ENCODE measurements at regions not wholly inside any gene's neighbourhood (a gene's known extent, or its start where the extent isn't known, plus 50 kb on each side); places are given as distances from the start of the nearest gene placed in this dataset.
"Not testable (repeated sequence)": the region's sequence is repeated elsewhere in the genome, so short reads cannot be mapped to it uniquely, and the experiment has no call there.

DNA sequence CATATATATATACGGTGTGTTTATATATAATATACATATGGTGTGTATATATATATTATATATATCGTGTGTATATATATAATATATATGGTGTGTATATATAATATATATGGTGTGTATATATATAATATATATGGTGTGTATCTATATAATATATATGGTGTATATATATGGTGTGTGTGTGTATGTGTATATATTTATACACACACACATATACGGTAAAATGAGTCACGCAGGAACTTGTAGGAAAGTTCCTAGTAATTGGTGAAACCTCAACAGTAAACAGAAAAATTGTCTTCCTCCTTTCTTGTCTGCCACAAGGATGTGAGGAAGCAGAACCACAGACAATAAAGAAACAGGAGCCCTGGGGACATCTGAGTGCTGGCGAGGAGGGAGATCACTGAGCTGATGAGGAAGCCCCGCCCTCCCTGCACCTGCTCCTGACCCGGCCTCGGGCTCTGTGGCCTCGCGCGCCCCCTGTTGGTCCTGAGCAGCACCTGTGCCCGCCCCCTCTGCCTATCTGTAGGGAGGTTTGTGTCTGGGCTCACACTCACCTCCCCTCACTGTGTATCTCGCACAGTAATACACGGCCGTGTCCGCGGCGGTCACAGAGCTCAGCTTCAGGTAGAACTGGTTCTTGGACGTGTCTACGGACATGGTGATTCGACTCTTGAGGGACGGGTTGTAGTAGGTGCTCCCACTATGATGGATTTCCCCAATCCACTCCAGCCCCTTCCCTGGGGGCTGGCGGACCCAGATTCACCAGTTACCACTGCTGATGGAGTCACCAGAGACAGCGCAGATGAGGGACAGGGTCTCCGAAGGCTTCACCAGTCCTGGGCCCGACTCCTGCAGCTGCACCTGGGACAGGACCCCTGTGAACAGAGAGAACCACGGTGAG lies 1079.4 kb downstream of the TMEM121 start:
- no peak for DNase-seq

DNA sequence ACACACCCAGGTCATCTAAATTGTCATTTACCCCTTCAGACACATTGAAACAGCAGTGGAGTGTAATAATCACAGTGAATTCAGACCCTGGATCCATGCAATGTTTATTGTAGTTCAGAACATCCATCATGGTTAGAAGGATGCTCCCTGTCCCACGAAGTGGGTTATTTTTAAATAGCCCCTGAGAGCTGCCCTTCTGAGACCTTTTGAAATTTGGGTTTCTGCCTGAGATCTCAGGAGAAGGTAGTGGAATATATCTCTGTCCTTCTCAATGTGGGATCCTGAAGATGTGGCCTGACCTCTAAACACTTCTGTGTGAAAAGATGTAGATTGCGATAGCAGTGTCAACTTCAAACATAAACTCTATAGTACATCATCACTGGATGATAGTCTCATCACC lies 1080.6 kb downstream of the TMEM121 start:
- no peak for DNase-seq

DNA sequence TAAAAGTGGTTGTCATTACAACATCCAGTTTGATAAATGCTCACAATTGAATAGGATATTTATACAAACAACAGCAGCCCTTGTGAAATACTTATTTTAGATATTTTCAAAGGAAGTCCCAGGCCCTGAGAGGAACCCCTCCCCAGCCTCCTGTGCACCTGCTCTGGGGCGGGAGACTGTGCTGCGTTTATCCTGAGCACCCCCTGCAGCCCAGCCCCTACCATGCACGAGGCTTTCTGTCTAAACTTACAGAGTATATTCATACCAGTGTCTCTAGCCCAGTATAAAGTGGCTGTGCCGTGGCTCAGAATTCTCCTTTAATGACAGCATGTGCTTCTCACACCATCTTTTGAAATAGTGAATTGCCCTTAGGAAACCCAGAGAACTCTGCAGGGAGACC lies 1084.3 kb downstream of the TMEM121 start:
- no peak for DNase-seq

DNA sequence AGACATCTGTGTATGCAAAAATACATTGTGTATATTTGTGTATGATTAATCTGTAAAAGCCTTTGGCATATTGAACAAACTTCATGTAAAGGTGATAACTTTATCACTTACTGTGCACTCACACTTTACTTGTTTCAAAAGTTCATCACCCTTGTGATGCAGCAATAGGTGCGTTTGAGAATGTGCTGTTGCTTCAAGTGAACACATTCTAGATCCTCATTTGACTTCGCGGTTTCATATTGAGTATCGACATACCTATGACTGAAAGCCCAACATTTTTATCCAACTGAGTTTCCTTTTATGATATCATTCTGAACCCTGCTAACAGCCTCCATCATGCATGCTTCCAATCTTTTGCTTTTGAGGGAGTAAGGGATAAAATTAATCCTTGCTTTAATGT lies 1086.9 kb downstream of the TMEM121 start:
- no peak for DNase-seq

DNA sequence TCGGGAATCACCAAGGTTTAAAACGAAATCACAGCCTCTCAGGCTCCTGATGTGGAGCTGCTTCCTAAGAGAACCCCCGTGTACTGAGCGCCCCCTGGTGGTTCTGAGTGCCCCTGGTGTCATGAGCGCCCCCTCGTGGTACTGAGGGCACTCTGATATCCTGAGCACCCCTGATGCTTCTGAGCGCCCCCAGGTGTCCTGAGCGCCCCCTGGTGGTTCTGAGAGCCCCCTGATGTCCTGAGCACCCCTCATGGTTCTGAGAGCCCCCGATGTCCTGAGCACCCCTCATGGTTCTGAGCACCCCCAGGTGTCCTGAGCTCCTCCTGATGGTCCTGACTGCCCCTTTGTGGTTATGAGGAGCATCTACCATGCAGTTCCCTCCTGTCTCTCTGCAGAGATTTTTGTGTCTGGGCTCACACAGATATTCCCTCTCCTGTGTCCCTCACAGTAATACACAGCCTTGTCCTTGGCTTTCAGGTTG lies 1092.1 kb downstream of the TMEM121 start:
- peak; percentile 20 for DNase-seq

DNA sequence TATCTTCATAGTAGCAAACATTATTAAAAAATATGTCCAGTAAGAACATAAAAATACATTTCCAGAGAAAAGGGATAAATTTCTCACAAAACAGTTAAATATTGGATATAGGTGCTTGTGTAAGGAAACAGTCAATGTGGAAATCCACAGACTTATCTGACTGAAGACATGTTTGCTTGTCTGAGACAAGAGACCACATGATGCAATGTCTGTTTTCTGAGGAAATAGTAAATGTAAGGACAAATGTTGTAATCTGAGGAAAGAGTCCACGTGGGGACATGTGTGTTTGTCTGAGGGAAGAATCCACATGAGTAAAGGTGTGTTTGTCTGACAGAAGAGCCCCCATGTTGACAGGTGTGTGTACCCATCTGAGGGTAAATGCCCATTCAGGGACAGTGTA lies 1093.2 kb downstream of the TMEM121 start:
- DNase-seq = no peak

DNA sequence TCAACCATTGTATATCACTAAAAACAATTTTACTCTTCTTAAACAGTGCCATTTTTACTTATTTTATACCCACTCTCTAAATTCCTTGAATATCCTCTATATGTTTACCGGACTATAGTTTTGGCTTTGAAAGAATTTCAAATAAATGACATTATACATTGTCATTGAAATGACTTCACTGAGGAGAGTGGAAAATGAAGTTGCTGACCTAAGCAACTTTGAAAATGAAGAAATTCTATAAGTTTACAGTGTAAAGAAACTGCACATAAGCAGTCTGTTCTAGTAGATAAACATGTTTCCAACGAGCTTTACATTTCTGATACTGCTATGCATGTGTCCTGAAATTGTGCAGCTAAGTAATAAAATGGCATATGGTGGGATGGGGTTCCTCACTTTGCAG lies 1094.0 kb downstream of the TMEM121 start:
- DNase-seq = no peak

DNA sequence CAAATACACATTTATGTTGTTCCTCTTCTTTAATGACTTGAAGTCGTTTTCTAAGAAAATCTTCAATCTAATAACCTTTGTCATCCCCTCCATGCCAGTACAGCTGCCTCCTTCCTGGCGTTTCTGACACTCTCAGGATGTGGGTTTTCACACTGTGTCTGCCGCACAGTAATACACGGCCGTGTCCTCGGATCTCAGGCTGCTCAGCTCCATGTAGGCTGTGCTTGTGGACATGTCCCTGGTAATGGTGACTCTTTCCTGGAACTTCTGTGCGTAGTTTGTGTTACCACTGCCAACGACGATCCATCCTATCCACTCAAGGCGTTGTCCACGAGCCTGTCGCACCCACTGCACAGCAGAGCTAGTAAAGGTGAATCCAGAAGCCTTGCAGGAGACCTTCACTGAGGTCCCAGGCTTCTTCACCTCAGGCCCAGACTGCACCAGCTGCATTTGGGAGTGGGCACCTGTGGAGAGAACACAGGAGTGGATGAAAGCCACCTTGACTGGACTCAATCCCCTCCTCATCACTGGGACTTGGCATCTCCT lies 1095.9 kb downstream of the TMEM121 start:
- DNase-seq = no peak

DNA sequence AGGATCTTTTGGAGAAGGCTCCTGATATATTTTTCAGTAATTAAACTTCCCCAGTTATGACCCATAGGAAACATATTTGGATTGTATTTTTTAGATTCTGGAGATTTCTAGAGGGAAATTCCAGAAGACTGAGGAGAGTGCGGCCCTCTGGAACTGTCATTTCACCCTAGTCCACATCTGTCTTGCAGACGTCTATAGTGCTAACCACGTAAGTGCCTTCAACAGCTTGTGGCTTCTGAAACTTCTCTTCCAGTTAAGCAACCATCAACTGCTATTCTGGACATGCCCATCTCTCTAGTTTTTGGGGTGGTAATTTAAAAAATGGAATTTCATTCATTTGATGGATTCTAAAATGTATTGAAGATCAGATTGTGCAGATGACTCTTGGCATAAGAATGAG lies 1098.8 kb downstream of the TMEM121 start:
- no peak for DNase-seq

DNA sequence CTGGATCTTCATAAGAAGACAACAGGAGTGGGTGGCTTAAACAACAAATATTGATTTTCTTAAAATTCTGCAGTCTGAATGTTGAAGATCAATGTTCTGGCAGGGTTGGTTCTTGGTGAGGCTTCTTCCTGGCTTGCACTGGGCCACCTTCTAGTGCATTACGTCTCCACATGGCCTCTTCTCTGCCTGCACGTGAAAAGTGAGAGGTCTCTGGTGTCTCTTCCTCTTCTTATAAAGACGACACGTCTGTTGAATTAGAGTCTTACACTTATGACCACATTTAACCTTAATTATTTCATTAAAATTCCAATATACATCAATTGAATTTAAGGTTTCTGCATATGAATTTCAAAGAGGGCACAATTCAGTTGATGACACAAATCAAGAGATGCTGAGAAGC lies 1100.1 kb downstream of the TMEM121 start:
- DNase-seq = not testable (repeated sequence)

DNA sequence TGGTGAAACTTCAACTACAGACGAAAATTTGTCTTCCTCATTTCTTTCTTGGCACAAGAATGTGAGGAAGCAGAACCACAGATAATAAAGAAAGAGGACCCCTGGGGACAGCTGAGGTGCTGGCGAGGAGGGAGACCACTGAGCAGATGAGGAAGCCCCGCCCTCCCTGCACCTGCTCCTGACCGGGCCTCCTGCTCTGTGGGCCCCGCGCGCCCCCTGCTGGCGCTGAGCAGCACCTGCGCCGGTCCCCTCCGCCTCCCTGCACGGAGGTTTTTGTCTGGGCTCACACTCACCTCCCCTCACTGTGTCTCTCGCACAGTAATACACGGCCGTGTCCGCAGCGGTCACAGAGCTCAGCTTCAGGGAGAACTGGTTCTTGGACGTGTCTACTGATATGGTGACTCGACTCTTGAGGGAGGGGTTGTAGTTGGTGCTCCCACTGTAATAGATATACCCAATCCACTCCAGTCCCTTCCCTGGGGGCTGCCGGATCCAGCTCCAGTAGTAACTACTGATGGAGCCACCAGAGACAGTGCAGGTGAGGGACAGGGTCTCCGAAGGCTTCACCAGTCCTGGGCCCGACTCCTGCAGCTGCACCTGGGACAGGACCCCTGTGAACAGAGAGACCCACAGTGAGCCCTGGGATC lies 1100.7 kb downstream of the TMEM121 start:
- DNase-seq = peak; percentile 44

DNA sequence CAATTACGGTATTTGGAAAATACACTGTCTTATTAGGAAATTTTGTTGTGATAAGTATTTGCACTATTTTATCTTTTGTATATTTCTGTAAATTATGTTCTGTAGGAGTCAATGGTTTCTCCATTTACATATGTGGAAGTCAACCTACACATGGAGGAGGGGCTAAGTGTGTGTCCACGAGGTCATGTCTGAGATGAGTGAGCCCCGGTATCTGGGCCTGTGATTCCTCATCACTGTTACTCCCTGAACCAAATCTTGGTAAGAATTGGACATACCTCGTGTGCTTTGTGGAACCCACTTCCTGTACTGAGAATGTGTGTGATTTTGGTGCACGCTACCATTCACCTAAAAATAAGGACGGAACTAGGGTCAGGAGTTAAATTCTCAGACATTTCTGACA lies 1105.5 kb downstream of the TMEM121 start:
- no peak for DNase-seq

DNA sequence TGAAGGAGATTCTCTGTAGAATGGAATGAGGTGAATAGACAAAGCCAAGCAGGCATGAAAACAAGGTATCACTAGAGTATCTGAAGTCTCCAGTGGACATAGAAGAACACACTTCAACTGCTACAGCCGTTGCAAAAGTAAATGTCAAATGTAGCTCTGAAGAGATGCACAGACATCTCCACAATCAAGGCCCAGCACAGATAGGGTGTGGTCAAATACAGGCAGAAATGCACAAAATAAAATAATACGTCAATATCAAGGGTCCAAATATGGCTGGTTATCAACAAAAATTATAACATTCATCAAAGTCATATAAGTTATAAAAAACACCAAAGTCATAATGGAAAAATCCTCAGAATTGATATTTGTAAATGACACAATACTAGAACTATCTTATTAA lies 1107.3 kb downstream of the TMEM121 start:
- DNase-seq = no peak

DNA sequence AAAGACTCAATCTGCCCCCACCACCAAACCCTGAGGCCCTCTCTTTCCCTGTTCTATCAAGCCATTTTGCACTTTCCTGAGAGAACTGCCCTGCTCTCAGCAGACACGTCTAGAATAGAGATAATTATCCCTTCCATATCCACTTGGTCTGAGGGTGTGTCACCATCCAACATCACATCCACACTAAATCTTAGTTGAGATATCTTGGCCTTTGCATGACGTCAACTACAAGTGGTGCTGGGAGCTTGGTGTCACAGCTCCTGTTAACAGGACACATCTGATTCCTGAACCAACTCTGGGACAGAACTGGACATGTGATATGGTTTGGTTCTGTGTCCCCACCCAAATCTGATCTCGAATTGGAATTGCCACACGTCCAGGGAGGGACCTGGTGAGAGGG lies 1109.2 kb downstream of the TMEM121 start:
- DNase-seq = no peak

DNA sequence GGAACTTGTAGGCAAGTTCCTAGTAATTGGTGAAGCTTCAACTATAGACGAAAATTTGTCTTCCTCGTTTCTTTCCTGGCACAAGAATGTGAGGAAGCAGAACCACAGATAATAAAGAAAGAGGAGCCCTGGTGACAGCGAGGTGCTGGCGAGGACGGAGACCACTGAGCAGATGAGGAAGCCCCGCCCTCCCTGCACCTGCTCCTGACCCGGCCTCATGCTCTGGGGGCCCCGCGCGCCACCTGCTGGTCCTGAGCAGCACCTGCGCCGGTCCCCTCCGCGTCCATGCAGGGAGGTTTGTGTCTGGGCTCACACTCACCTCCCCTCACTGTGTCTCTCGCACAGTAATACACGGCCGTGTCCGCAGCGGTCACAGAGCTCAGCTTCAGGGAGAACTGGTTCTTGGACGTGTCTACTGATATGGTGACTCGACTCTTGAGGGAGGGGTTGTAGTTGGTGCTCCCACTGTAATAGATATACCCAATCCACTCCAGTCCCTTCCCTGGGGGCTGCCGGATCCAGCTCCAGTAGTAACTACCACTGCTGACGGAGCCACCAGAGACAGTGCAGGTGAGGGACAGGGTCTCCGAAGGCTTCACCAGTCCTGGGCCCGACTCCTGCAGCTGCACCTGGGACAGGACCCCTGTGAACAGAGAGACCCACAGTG lies 1112.5 kb downstream of the TMEM121 start:
- not testable (repeated sequence) for DNase-seq

DNA sequence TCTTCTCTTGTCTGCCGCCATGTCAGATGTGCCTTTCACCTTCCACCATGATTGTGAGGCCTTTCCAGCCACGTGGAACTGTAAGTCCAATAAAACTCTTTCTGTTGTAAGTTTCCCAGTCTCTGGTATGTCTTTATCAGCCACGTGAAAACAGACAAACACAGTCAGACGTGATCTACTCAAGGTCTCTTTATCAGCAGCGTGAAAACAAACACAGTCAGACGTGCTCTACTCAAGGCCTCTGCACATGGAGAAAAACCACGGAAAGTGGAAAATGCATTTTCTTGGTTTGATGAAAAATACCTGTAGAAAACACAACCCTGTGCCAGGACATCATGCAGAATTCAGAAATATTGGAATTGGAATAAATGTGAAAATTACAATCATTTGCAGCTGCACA lies 1115.7 kb downstream of the TMEM121 start:
- DNase-seq = no peak

DNA sequence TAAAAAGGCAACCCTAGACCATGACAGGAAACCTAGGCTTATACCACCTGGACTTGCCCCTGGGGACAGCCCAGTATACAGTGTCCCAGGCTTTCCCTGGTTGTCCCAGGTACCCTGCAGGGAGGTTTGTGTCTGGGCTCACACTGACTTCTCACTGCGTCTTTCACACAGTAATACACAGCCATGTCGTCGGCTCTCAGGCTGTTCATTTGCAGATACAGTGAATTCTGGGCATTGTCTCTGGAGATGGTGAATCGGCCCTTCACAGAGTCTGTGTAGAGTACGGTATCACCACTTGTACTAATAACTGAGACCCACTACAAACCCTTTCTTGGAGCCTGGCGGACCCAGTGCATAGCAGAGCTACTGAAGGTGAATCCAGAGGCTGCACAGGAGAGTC lies 1116.6 kb downstream of the TMEM121 start:
- not testable (repeated sequence) for DNase-seq

DNA sequence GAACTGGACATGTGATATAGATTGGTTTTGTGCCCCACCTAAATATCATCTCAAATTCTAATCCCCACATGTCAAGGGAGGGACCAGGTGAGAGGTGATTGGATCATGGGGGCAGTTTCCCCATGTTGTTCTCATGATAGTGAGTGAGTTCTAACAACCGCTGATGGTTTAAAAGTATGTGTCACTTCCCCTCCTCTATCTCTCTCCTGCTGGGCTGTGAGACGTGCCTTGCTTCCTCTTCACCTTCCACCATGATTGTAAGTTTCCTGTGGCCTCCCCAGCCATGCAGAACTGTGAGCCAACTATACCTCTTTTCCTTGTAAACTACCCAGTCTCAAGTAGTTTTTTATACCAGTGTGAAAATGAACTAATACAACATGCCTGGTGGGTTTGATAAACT lies 1122.5 kb downstream of the TMEM121 start:
- not testable (repeated sequence) for DNase-seq

DNA sequence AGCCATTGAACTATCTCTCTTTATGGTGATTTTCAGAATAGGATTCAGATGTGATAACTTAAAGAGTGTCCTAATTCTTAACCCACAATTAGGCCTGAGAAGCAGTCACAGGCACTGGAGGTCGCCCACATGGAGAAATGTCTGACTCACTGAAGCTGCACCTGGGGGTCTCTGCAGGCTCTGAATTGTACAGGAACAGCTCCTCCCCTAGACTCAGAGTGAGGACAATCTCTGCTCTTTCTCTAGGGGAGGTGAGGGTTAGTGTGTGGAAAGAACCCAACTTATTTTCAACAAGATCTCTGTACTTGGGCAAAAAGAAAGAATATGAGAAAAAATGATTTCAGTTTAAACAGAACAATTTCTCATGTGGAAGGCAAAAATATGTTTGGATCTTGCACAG lies 1124.6 kb downstream of the TMEM121 start:
- DNase-seq = no peak

DNA sequence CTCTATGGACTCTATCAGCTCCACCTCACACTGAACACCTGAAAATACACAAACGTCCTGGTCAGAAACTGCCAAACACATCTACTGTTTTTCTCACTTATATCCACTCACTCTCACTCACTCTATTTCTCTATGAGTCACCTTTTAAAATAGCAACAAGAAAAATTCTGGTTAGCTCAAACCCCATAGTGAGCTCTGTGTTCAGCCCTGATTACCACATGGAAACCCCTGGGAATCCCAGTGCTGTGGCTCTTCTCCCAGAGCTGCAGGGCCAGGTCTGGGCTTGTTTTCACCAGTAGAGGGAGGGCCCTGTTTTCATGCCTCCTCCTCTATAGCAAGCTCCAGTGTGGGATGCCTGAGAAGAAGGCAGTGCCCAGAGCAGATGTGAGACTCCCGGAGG lies 1126.1 kb downstream of the TMEM121 start:
- DNase-seq = no peak

DNA sequence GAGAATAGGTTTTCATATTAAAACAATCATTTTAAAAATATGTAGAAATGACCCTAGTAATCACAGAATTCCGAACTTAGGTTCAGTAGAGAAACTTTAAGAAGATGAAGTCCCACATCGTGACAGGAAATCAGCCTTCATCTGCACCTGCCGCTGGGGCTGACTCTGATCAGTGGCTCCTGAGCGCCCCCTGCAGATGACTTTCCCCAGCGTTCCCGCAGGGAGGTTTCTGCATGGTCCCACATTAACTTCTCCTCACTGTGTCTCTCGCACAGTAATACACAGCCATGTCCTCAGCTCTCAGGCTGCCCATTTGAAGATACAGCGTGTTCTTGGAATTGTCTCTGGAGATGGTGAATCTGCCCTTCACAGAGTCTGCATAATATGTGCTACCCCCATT lies 1131.1 kb downstream of the TMEM121 start:
- DNase-seq = peak; percentile 27

DNA sequence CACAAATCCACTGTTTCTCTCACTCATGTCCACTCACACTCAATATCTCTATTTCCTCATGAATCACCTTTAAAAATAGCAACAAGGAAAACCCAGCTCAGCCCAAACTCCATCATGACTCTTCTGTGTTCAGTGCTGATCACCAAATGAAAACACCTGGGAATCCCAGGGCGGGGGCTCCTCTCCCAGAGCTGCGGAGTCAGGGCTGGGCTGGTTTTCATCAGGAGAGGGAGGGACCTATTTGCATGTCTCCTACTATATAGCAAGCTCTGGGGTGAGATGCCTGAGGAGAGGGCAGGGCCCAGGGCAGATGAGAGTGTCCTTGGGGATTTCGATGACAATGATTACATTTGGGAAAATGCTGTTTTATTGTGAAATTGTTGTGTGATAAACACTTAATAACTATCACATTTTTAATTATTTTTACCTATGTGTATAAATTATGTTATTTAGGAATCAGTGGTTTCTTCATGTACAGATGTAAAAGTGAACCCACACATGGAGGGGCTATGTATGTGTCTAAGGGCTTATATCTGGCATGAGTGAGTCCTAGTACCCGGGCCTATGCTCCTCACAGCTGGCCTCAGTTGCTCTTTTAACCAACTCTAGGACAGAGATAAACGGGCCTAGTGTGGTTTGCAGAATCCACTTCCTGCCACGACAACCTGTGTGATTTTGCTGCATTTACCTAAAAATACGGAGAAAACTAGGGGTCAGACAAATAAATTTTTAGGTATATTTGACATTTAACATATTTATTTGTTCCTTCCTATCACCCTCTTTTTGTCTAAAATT lies 1131.9 kb downstream of the TMEM121 start:
- DNase-seq = not testable (repeated sequence)

DNA sequence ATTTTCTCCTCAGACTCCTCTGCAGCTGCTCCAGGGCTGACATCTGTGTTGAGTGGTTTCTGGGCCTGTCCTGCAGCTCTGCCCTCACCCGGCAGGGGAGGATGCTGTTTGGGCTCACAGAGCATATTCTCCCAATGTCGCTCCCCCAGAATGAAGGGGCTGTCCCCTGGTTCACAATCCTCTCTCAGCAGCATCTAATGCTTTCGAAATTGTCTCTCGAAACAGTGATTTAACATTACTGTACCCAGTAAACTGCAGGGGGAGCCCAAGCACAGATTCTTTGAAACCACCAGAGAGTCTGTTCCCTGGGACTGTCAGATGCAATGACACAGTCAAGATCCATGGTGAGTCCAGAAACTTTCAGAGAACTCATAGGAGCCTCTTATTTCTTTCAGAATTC lies 1135.2 kb downstream of the TMEM121 start:
- peak; percentile 40 for DNase-seq

All from NCI-H774 (cell line).